ENCODE measurements at regions not wholly inside any gene's neighbourhood (a gene's known extent, or its start where the extent isn't known, plus 50 kb on each side); places are given as distances from the start of the nearest gene placed in this dataset.

DNA sequence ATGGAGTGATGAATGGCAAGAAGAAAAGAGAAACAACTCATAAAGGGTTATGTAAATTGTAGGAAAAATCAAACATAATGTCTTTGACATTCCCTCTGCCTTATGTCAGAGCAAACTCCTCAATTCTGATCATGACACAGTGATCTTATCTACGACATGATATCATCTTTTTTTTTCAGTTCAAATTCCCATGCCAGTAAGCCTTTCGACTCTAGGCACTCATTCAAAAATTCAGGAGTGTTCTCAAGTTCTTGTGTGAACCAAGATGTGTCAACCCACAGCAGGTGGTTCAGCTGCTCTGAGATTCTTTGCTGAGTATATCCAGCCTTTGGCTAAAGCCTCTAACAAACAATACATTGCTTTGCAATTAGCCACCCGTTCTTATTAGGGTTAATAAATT is 97.1 kb upstream of the ESRRG start:
- Mint-ChIP-seq H3K36me3 (ENCODE audit: unreplicated experiment) (no peaks in the 10 kb centered on the region), H3K27ac (ENCODE audit: unreplicated experiment) (no peak overlapping the region), H3K4me3 (ENCODE audit: unreplicated experiment) (no peak overlapping the region), H3K9me3 (ENCODE audit: unreplicated experiment) (no peaks in the 10 kb centered on the region), H3K27me3 (ENCODE audit: unreplicated experiment) (no peaks in the 10 kb centered on the region), H3K4me1 (ENCODE audit: unreplicated experiment) (no peaks in the 10 kb centered on the region)
- TF ChIP-seq, protein P1, sequence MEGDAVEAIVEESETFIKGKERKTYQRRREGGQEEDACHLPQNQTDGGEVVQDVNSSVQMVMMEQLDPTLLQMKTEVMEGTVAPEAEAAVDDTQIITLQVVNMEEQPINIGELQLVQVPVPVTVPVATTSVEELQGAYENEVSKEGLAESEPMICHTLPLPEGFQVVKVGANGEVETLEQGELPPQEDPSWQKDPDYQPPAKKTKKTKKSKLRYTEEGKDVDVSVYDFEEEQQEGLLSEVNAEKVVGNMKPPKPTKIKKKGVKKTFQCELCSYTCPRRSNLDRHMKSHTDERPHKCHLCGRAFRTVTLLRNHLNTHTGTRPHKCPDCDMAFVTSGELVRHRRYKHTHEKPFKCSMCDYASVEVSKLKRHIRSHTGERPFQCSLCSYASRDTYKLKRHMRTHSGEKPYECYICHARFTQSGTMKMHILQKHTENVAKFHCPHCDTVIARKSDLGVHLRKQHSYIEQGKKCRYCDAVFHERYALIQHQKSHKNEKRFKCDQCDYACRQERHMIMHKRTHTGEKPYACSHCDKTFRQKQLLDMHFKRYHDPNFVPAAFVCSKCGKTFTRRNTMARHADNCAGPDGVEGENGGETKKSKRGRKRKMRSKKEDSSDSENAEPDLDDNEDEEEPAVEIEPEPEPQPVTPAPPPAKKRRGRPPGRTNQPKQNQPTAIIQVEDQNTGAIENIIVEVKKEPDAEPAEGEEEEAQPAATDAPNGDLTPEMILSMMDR (IDR thresholded peaks at IDR 0.05) = no peak
- DNase-seq (ENCODE audit: extremely low spot score, unreplicated experiment) = no peak

DNA sequence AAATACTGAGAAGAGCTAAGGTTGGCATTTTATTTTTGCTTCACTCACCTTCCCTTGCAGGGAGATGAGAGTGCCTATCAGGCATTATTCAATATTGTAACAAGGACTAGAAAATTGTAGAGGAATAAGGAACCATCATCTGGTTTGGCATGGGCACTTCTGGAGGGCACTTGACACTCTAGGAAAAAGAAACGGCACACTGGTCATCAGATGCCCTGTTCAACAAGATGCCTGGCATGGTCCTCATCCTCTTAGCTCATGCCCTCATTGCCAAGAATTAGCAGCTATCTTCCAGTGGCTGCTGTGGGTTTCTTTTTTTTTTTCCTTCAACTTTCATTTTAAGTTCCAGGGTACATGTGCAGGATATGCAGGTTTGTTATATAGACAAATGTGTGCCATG is 95.1 kb upstream of the ESRRG start:
- Mint-ChIP-seq H3K9me3 (ENCODE audit: unreplicated experiment) (no peaks in the 10 kb centered on the region), H3K4me3 (ENCODE audit: unreplicated experiment) (no peak overlapping the region), H3K36me3 (ENCODE audit: unreplicated experiment) (no peaks in the 10 kb centered on the region), H3K4me1 (ENCODE audit: unreplicated experiment) (no peaks in the 10 kb centered on the region), H3K27me3 (ENCODE audit: unreplicated experiment) (no peaks in the 10 kb centered on the region), H3K27ac (ENCODE audit: unreplicated experiment) (no peak overlapping the region)
- DNase-seq (ENCODE audit: extremely low spot score, unreplicated experiment) = no peak
- TF ChIP-seq, protein P1 (IDR thresholded peaks at IDR 0.05) = no peak

DNA sequence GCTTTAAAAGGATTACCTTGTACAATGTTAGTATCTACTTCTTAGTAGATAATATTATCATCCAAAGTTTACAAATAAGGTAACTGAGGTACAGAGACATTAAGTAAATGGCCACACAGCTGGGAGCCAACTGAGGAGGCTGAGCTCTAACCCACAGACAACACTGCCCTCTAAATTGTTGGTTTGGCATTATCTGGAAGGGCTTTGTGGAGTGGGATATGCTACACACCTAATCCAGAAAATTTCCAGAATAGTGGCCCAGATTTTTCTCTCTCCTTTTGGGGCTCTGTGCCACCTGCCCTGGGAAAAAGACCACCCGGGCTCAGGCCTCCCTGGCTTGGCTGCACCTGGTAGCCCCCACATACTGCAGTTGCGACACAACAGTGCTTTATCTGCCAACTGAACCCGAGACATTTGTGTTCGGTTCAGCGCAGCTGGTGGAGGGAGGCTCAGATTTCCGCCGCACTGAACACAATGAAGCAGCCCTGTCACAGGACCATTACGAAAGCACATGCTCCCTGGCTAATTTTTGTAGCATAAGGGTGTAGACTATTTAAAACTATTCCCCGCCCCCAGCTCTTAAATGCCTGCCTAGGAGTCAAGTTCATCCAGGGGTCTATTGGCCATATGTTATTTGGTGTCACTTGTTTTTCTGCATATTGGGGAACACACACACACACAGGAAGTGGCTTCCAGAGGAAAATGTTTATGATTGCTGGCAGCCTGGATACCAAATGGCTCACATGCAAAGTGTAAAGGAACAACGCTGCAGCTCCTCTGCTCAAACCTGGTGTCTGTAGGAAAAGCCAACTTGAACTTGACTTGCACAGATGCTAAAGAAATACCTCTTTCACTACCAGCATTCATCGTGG is 92.3 kb upstream of the ESRRG start:
- TF ChIP-seq, protein P1 (IDR thresholded peaks at IDR 0.05) = no peak
- H3K36me3 Mint-ChIP-seq (ENCODE audit: unreplicated experiment) = no peaks in the 10 kb centered on the region

DNA sequence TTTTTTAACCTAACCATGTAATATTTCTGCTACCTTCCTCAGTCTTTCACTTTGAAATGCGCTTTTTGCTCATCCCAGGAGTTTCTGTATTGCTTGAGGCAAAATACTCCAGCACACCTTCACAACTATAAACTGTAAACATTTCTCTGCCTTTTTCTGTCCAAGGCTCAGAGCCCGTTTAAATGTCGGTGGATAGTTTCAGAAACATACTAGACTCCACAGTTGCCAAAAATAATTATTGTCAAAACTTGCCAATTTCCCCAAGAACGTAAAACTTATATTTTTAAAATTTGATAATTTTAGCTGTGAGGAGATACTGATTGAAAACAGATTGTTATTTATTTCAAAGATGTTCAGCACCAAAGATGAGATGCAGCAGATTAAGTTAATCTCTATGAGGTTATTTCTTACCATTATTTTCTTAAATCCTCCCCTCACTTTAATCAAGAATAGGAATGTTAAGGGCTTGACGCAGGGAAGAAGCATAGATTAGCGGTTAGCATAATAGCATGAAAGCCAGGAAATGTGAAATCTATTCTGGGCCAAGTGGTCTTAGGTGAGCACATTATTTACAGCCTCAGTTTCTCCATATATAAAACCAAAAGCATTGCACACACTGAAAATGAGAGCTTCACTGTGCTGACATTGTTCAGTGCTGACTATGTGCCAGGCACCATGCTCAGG is 91.5 kb upstream of the ESRRG start:
- TF ChIP-seq, protein P1 (IDR thresholded peaks at IDR 0.05) = no peak
- H3K4me3 Mint-ChIP-seq (ENCODE audit: unreplicated experiment) = no peak overlapping the region
- H3K4me1 Mint-ChIP-seq (ENCODE audit: unreplicated experiment) = no peaks in the 10 kb centered on the region
- no peaks in the 10 kb centered on the region for H3K27me3 Mint-ChIP-seq (ENCODE audit: unreplicated experiment)
- H3K9me3 Mint-ChIP-seq (ENCODE audit: unreplicated experiment) = no peaks in the 10 kb centered on the region
- H3K27ac Mint-ChIP-seq (ENCODE audit: unreplicated experiment) = no peak overlapping the region
- no peaks in the 10 kb centered on the region for H3K36me3 Mint-ChIP-seq (ENCODE audit: unreplicated experiment)
- DNase-seq (ENCODE audit: extremely low spot score, unreplicated experiment) = no peak

More for the DNA sequence above, 92.3 kb upstream of the ESRRG start:
- Mint-ChIP-seq H3K4me3 (ENCODE audit: unreplicated experiment) (no peak overlapping the region), H3K4me1 (ENCODE audit: unreplicated experiment) (no peaks in the 10 kb centered on the region), H3K9me3 (ENCODE audit: unreplicated experiment) (no peaks in the 10 kb centered on the region), H3K27me3 (ENCODE audit: unreplicated experiment) (no peaks in the 10 kb centered on the region), H3K27ac (ENCODE audit: unreplicated experiment) (no peak overlapping the region)
- no peak for DNase-seq (ENCODE audit: extremely low spot score, unreplicated experiment)

DNA sequence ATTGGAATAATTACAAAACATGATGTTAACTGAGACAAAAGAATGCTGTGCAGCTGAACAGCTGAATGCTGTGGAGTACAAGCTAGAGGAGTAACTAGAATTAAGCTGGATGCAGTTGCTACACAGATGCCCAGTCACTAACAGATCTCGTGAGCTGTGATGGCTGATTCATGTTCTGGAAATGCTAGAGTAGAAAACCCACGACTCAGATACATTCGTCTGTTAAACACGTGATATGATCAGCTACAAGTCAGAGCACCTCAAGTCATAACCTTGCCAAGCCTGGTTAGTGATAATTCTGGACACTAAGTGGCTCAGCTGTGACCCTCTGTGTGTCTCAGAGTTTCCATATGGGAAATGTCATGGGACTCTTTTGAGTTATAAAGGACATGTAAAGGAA is 89.7 kb upstream of the ESRRG start:
- Mint-ChIP-seq H3K9me3 (ENCODE audit: unreplicated experiment) (no peaks in the 10 kb centered on the region), H3K27me3 (ENCODE audit: unreplicated experiment) (no peaks in the 10 kb centered on the region), H3K4me1 (ENCODE audit: unreplicated experiment) (no peaks in the 10 kb centered on the region), H3K4me3 (ENCODE audit: unreplicated experiment) (no peak overlapping the region), H3K36me3 (ENCODE audit: unreplicated experiment) (no peaks in the 10 kb centered on the region), H3K27ac (ENCODE audit: unreplicated experiment) (no peak overlapping the region)
- TF ChIP-seq, protein P1 (IDR thresholded peaks at IDR 0.05) = no peak
- no peak for DNase-seq (ENCODE audit: extremely low spot score, unreplicated experiment)

All from osteocyte (in vitro differentiated cells).